Activated T-cell treated with anti-CD3 and anti-CD28 coated beads for 24 hours (primary cell): ENCODE measurements at regions not wholly inside any gene's neighbourhood (a gene's known extent, or its start where the extent isn't known, plus 50 kb on each side); places are given as distances from the start of the nearest gene placed in this dataset.

Source experiments
- DNase-seq: peaks from one replicate; pipeline ENCODE4 v3.0.0-alpha.2; 2020; ENCODE audit warnings: low read depth

GRCh38 chr2:9137379-9138150, 69.0 kb upstream of the ASAP2 start:
- no peak for DNase-seq

- DNase-seq = no peak
Measured at GRCh38 chr2:9135822-9136558, 70.6 kb upstream of the ASAP2 start.

- DNase-seq = no peak
Measured at GRCh38 chr2:9127316-9127715, 79.3 kb upstream of the ASAP2 start.

GRCh38 chr2:9126540-9126939, 80.1 kb upstream of the ASAP2 start:
- no peak for DNase-seq

- no peak for DNase-seq
Measured at GRCh38 chr2:9124231-9124741, 82.3 kb upstream of the ASAP2 start.

GRCh38 chr2:9123069-9123468, 83.5 kb upstream of the ASAP2 start:
- no peak for DNase-seq

GRCh38 chr2:9122367-9122766, 84.2 kb upstream of the ASAP2 start:
- no peak for DNase-seq

- DNase-seq = no peak
Measured at GRCh38 chr2:9118383-9118960, 88.1 kb upstream of the ASAP2 start.

GRCh38 chr2:9115229-9115628, 91.4 kb upstream of the ASAP2 start:
- DNase-seq = no peak

- DNase-seq = no peak
Measured at GRCh38 chr2:9114458-9114857, 92.2 kb upstream of the ASAP2 start.

- no peak for DNase-seq
Measured at GRCh38 chr2:9113916-9114315, 92.7 kb upstream of the ASAP2 start.

- no peak for DNase-seq
Measured at GRCh38 chr2:9113262-9113661, 93.3 kb upstream of the ASAP2 start.

GRCh38 chr2:9112079-9112721, 94.4 kb upstream of the ASAP2 start:
- DNase-seq = no peak

- DNase-seq = no peak
Measured at GRCh38 chr2:9110893-9111569, 95.6 kb upstream of the ASAP2 start.

- DNase-seq = no peak
Measured at GRCh38 chr2:9110346-9110884, 96.2 kb upstream of the ASAP2 start.

- no peak for DNase-seq
Measured at GRCh38 chr2:9109871-9110270, 96.7 kb upstream of the ASAP2 start.

GRCh38 chr2:9108210-9108967, 98.2 kb upstream of the ASAP2 start:
- no peak for DNase-seq

GRCh38 chr2:9107168-9108025, 99.2 kb upstream of the ASAP2 start:
- no peak for DNase-seq

- no peak for DNase-seq
Measured at GRCh38 chr2:9106338-9107167, 100.1 kb upstream of the ASAP2 start.
